A673 (cell line): ENCODE measurements at regions not wholly inside any gene's neighbourhood (a gene's known extent, or its start where the extent isn't known, plus 50 kb on each side); places are given as distances from the start of the nearest gene placed in this dataset.

Source experiments
- BruUV-seq: library from RNA; stranded (reverse); fragments of 400-500 nt; replicated peaks from 2 replicates; lab custom pipeline; 2021; lab: Mats Ljungman, UMichigan
- CTCF ChIA-PET: fragments of 300-600 bp; sonication (Branson Sonifier 250); formaldehyde crosslinking; loops from one replicate; lab custom pipeline; 2022; ENCODE audit warnings: antibody characterized with exemption; lab: Charles Lee
- POLR2A ChIA-PET: fragments of 300-600 bp; sonication (Branson Sonifier 250); formaldehyde crosslinking; loops from one replicate; lab custom pipeline; 2022; ENCODE audit warnings: antibody characterized with exemption; ENCODE audit not compliant: low non-redundant PET; lab: Charles Lee
- DNase-seq: peaks from one replicate; pipeline ENCODE4 v3.0.0-alpha.2; 2015; ENCODE audit warnings: low spot score
- H3K27ac ChIP-seq: fragments of 200-600 bp; sonication (generic); 2 replicates; pipeline ENCODE4 v1.5.1; 2016; ENCODE audit warnings: mixed run types, low read depth, mild to moderate bottlenecking, mixed read lengths, antibody characterized with exemption, low read length; ENCODE audit not compliant: poor library complexity, severe bottlenecking
- H3K27me3 ChIP-seq: fragments of 200-600 bp; sonication (generic); replicated peaks from 2 replicates; pipeline ENCODE4 v1.6.1; 2017; ENCODE audit warnings: mixed run types, low read depth, mild to moderate bottlenecking, mixed read lengths, antibody characterized with exemption, low read length; ENCODE audit not compliant: insufficient read depth, poor library complexity
- H3K36me3 ChIP-seq: fragments of 200-600 bp; sonication (generic); 2 replicates; pipeline ENCODE4 v1.6.1; 2016; ENCODE audit warnings: mixed run types, mild to moderate bottlenecking, mixed read lengths, antibody characterized with exemption, low read length; ENCODE audit not compliant: insufficient read depth, poor library complexity, severe bottlenecking
- H3K4me1 ChIP-seq: fragments of 200-600 bp; sonication (generic); 2 replicates; pipeline ENCODE4 v1.6.1; 2017; ENCODE audit warnings: mixed run types, mild to moderate bottlenecking, mixed read lengths, antibody characterized with exemption, low read length; ENCODE audit not compliant: insufficient read depth, poor library complexity, severe bottlenecking
- H3K4me3 ChIP-seq: fragments of 200-600 bp; sonication (generic); 2 replicates; pipeline ENCODE4 v1.5.1; 2016; ENCODE audit warnings: low read depth, mixed run types, mild to moderate bottlenecking, mixed read lengths, low read length; ENCODE audit not compliant: poor library complexity, severe bottlenecking
- H3K9me3 ChIP-seq: fragments of 200-600 bp; sonication (generic); 2 replicates; pipeline ENCODE4 v1.6.1; 2016; ENCODE audit warnings: mixed run types, low read depth, mild to moderate bottlenecking, mixed read lengths, antibody characterized with exemption, low read length; ENCODE audit not compliant: poor library complexity, severe bottlenecking
- EZH2 ChIP-seq: fragments of 200-600 bp; sonication (generic); IDR thresholded peaks from 2 replicates; pipeline ENCODE4 v1.6.1; 2017; ENCODE audit warnings: borderline replicate concordance, low read depth, mild to moderate bottlenecking, mixed read lengths, antibody characterized with exemption, low read length; ENCODE audit not compliant: poor library complexity, severe bottlenecking
- intact Hi-C: fragments of 100-400 bp; cut with micrococcal nuclease; formaldehyde crosslinking; loops from one replicate; pipeline ENCODE4 v1.10.0; 2022; ENCODE audit not compliant: unreplicated experiment
- TF ChIP-seq, protein P1 (sequence below): fragments of 300-800, 200-600 bp; sonication (generic); conservative IDR thresholded peaks from 2 replicates; pipeline ENCODE4 v1.5.1; 2017; ENCODE audit warnings: low read depth, mild to moderate bottlenecking, antibody characterized with exemption, low read length, moderate library complexity, mixed read lengths

DNA sequence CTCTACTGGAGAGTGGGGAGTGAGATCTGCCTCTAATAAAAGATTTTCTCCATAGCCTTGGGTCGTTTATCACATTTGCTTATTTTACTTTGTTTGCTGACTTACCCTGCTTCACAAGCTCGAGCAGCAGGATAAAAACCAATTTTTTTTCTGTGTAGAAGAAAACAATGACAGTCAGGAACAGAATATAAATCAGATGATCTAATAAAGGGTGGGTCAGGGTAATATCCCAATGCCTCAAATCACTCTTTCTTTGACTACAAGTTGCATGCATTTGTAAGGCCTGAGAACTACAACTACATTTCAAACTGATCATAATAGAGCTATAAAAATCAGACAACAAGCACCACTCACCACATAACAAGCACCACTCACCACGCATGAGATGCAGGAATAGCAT, 174.4 kb upstream of the ADARB2 start:
- Histone ChIP-seq H3K4me1 (no peaks in the 10 kb centered on the region), H3K36me3 (no peaks in the 10 kb centered on the region), H3K9me3 (no peaks in the 10 kb centered on the region), H3K27ac (no peak overlapping the region), H3K27me3 (peaks cover 37% of the 10 kb centered on the region), H3K4me3 (no peak overlapping the region)
- no peak for DNase-seq
- intact Hi-C loops = no loop called here
- POLR2A ChIA-PET = no interaction called here
- TF ChIP-seq EZH2 = no peak
- TF ChIP-seq, protein P1, sequence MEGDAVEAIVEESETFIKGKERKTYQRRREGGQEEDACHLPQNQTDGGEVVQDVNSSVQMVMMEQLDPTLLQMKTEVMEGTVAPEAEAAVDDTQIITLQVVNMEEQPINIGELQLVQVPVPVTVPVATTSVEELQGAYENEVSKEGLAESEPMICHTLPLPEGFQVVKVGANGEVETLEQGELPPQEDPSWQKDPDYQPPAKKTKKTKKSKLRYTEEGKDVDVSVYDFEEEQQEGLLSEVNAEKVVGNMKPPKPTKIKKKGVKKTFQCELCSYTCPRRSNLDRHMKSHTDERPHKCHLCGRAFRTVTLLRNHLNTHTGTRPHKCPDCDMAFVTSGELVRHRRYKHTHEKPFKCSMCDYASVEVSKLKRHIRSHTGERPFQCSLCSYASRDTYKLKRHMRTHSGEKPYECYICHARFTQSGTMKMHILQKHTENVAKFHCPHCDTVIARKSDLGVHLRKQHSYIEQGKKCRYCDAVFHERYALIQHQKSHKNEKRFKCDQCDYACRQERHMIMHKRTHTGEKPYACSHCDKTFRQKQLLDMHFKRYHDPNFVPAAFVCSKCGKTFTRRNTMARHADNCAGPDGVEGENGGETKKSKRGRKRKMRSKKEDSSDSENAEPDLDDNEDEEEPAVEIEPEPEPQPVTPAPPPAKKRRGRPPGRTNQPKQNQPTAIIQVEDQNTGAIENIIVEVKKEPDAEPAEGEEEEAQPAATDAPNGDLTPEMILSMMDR = no peak
- BruUV-seq = no TSS peak
- CTCF ChIA-PET = no interaction called here

DNA sequence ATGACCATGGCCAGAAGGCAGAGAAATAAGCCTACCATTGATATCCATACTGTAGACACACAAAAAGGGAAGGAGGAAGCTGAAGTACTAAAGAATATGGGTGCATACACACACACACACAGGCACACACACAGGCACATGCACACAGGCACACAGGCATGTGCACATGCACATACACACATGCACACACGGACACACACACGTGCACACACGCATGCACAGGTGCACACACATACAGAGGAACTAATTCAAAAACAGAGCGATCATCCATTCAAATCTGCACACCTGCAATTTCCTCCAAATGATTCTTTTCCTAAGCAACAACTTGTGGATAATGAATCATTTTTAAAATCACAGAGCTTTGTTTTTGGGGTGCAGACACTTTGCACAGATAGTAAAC, 166.7 kb upstream of the ADARB2 start:
- H3K36me3 ChIP-seq = no peaks in the 10 kb centered on the region
- peaks cover 42% of the 10 kb centered on the region for H3K27me3 ChIP-seq
- no peaks in the 10 kb centered on the region for H3K4me1 ChIP-seq
- no peak overlapping the region for H3K4me3 ChIP-seq
- POLR2A ChIA-PET = no interaction called here
- no peak for TF ChIP-seq EZH2
- TF ChIP-seq, protein P1 = no peak
- BruUV-seq = no TSS peak
- CTCF ChIA-PET = no interaction called here
- no peak overlapping the region for H3K27ac ChIP-seq
- no peaks in the 10 kb centered on the region for H3K9me3 ChIP-seq
- DNase-seq = no peak
- intact Hi-C loops = no loop called here

DNA sequence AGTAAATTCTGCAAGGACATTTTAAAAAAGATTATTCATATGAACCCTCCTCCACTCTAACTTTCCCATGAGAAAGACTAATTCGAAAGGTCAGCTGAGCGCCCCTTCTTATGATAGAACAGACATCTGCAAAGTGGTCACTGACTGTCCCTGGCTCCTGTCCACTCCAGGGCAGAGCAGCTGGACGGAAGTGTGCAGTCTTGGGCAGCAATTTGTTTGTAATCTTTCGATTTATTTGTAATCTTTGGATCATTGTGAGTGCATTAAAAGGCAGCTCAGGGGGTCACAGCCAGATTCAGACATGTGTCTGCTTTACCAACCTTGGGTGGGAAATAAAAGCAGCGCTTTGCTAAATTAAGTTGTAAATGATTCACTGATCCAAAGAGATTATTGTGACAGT, 158.8 kb upstream of the ADARB2 start:
- intact Hi-C loops = no loop called here
- no peaks in the 10 kb centered on the region for H3K36me3 ChIP-seq
- TF ChIP-seq, protein P1 = no peak
- TF ChIP-seq EZH2 = no peak
- DNase-seq = no peak
- H3K27ac ChIP-seq = no peak overlapping the region
- no TSS peak for BruUV-seq
- no peak overlapping the region for H3K4me3 ChIP-seq
- POLR2A ChIA-PET = no interaction called here
- H3K4me1 ChIP-seq = no peaks in the 10 kb centered on the region
- CTCF ChIA-PET = no interaction called here
- no peaks in the 10 kb centered on the region for H3K9me3 ChIP-seq
- peaks cover 15% of the 10 kb centered on the region for H3K27me3 ChIP-seq
